ENCODE measurements at regions not wholly inside any gene's neighbourhood (a gene's known extent, or its start where the extent isn't known, plus 50 kb on each side); places are given as distances from the start of the nearest gene placed in this dataset.

- no peaks in the 10 kb centered on the region for H3K36me3 ChIP-seq
- H3K27me3 ChIP-seq: no peaks in the 10 kb centered on the region
- H3K9me3 ChIP-seq: peaks cover 0 to 4% (median 0%) of the 10 kb centered on the region in 4 donors
- no peaks in the 10 kb centered on the region for H3K4me1 ChIP-seq
- H3K4me3 ChIP-seq: no peak overlapping the region
- TF ChIP-seq POLR2A (IDR thresholded peaks at IDR 0.05) (no peak), CTCF (IDR thresholded peaks at IDR 0.05) (no peak)
- no peak overlapping the region for H3K27ac ChIP-seq
- DNase-seq: no peak
These were observed 96.5 kb upstream of the NLRP1 start for GRCh38 chr17:5680766-5681165.

GRCh38 chr17:5683241-5683640, 98.9 kb upstream of the NLRP1 start:
- no peak overlapping the region for H3K4me3 ChIP-seq

GRCh38 chr17:5686074-5686635, 101.8 kb upstream of the NLRP1 start:
- Histone ChIP-seq H3K36me3 (no peaks in the 10 kb centered on the region), H3K4me1 (no peaks in the 10 kb centered on the region), H3K9me3 (peaks cover 0 to 5% (median 0%) of the 10 kb centered on the region in 4 donors), H3K27me3 (no peaks in the 10 kb centered on the region), H3K4me3 (no peak overlapping the region), H3K27ac (no peak overlapping the region)
- DNase-seq: no peak
- TF ChIP-seq CTCF (IDR thresholded peaks at IDR 0.05): no peak
- TF ChIP-seq POLR2A (IDR thresholded peaks at IDR 0.05): no peak

More at GRCh38 chr17:5683241-5683640, 98.9 kb upstream of the NLRP1 start:
- no peaks in the 10 kb centered on the region for H3K4me1 ChIP-seq
- H3K27me3 ChIP-seq: no peaks in the 10 kb centered on the region
- no peak for DNase-seq
- peaks cover 0 to 5% (median 0%) of the 10 kb centered on the region in 4 donors for H3K9me3 ChIP-seq
- H3K27ac ChIP-seq: no peak overlapping the region
- no peaks in the 10 kb centered on the region for H3K36me3 ChIP-seq
- TF ChIP-seq POLR2A (IDR thresholded peaks at IDR 0.05) (no peak), CTCF (IDR thresholded peaks at IDR 0.05) (no peak)

- peaks cover 0 to 5% (median 0%) of the 10 kb centered on the region in 4 donors for H3K9me3 ChIP-seq
- no peaks in the 10 kb centered on the region for H3K27me3 ChIP-seq
- TF ChIP-seq POLR2A (IDR thresholded peaks at IDR 0.05): no peak
- no peak for TF ChIP-seq CTCF (IDR thresholded peaks at IDR 0.05)
- peak in 1 of 3 donors; percentile 2 for DNase-seq
- no peaks in the 10 kb centered on the region for H3K36me3 ChIP-seq
- H3K4me1 ChIP-seq: no peaks in the 10 kb centered on the region
- H3K4me3 ChIP-seq: no peak overlapping the region
- no peak overlapping the region for H3K27ac ChIP-seq
These were observed 103.3 kb upstream of the NLRP1 start for GRCh38 chr17:5687646-5688045.

- Histone ChIP-seq H3K27me3 (no peaks in the 10 kb centered on the region), H3K36me3 (no peaks in the 10 kb centered on the region), H3K4me1 (no peaks in the 10 kb centered on the region), H3K9me3 (no peaks in the 10 kb centered on the region), H3K4me3 (no peak overlapping the region), H3K27ac (no peak overlapping the region)
- DNase-seq: no peak
- TF ChIP-seq CTCF (IDR thresholded peaks at IDR 0.05): no peak
- TF ChIP-seq POLR2A (IDR thresholded peaks at IDR 0.05): no peak
These were observed 109.5 kb upstream of the NLRP1 start for GRCh38 chr17:5693821-5694220.

- no peaks in the 10 kb centered on the region for H3K4me1 ChIP-seq
- no peak for DNase-seq
- H3K27ac ChIP-seq: no peak overlapping the region
- TF ChIP-seq CTCF (IDR thresholded peaks at IDR 0.05) (no peak), POLR2A (IDR thresholded peaks at IDR 0.05) (no peak)
- H3K4me3 ChIP-seq: no peak overlapping the region
- no peaks in the 10 kb centered on the region for H3K36me3 ChIP-seq
- H3K9me3 ChIP-seq: no peaks in the 10 kb centered on the region
- no peaks in the 10 kb centered on the region for H3K27me3 ChIP-seq
These were observed 110.2 kb upstream of the NLRP1 start for GRCh38 chr17:5694551-5694950.

Measured in Peyer's patch (tissue), 4 donors.